Breast epithelium (tissue), 3 donors: ENCODE measurements at regions not wholly inside any gene's neighbourhood (a gene's known extent, or its start where the extent isn't known, plus 50 kb on each side); places are given as distances from the start of the nearest gene placed in this dataset.

Experiments
- CTCF ChIP-seq, 3 donors: fragments of 450-650 bp; IDR thresholded peaks; one replicate each; pipeline ENCODE4 v1.5.1; 2016 to 2017; ENCODE audit warnings: antibody characterized with exemption in 3 of 3, mild to moderate bottlenecking in 3 of 3, moderate library complexity in 3 of 3
- POLR2A ChIP-seq: fragments of 450-650 bp; IDR thresholded peaks from one replicate; pipeline ENCODE4 v1.6.1; 2016; ENCODE audit warnings: antibody characterized with exemption, mild to moderate bottlenecking, moderate library complexity

- TF ChIP-seq POLR2A, result no peak
- no peak for TF ChIP-seq CTCF (IDR thresholded peaks at IDR 0.05)
Measured at GRCh38 chr1:187689129-187689528, 860.4 kb downstream of the PLA2G4A start.
